Cerebellar cortex (tissue), 1 donor: ENCODE measurements at regions not wholly inside any gene's neighbourhood (a gene's known extent, or its start where the extent isn't known, plus 50 kb on each side); places are given as distances from the start of the nearest gene placed in this dataset.
A peak's percentile ranks its signal among the peaks of the same experiment; 100 is the strongest.

Experiments
- DNase-seq: peaks from one replicate; pipeline ENCODE4 v3.0.0-alpha.2; 2015; ENCODE audit warnings: low spot score

DNA sequence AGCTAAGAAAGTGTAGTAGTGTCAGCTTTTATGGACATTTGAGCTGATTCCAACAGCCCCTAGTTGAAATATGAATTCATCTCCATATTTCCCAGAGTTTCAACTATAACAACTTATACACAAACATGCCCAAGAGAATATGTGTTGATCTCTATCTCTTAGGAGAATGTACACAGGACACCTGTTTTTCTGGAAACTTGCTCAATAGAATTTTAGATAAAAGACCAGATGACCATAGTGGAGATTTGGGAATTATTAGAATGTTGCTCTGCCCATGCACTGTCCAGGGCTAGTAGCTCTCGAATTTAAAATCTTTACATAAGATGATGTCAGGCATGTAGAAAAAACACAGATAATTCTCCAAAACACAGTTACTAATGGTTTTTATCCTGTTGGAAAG is 162.3 kb upstream of the VRK2 start:
- DNase-seq: no peak

DNA sequence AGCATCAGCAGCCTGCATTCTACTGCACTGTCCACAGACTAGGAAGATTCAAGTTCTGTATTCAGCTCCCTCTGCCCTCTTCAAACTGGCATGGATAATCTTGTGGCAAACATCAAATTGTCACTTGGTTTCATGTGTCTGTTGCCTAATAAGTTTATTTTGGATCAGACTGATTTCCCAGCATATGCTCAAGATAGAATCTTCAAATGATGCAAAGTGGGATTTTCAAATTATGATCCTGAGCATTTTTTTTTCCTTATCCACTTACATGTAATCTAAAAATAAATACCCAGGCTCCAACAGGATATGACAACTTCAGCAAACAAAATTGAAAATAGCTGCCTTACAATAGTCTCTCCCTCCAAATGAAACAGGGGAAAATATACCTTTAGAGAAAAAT is 160.9 kb upstream of the VRK2 start:
- DNase-seq: no peak

DNA sequence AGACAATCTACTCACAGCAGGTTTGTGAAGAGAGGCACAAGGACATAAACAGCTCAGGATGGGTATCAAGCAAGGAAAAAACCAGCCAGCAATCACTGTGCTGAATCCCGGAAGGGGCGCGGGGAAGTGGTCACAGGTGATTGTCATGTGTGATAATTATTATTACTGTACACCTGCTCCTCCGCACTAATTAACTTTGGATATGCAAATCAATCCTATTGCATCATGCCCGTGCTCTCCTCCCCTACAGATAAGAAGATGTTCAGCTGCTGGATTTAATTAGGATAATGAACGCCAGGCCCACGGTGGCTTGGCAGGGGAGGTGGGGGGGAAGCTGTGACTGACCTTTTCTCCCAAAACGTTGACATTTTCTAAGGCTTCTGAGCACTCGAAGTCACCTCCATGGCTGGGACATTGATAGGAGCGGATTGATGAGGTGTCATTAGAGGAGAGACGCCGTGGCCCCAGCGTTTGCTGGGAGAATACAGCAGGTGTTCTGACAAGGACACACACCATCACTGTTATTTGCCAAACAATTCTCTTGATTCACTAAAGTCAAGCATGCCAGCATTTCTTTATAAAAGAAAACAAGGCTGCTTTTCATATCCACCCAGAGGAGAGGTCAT is 160.3 kb upstream of the VRK2 start:
- no peak for DNase-seq

DNA sequence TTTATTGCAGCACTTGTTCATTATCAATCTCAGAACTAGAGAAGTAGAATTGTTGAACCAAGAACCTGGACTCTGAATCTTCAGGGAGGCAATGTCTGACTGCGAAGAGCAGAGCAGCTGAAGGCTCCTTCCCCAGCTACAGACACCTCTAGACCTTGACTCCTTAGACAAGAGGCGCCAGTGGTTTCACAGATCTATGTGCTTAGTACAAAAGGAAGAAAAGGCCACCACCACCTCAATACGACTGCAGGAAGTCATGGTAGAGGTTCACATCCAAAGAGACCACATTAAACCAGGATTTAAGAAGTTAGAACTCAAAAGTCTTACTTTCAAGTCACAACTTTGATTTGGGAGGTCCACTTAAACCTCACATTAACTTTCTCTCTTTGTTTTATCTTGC is 158.1 kb upstream of the VRK2 start:
- no peak for DNase-seq

DNA sequence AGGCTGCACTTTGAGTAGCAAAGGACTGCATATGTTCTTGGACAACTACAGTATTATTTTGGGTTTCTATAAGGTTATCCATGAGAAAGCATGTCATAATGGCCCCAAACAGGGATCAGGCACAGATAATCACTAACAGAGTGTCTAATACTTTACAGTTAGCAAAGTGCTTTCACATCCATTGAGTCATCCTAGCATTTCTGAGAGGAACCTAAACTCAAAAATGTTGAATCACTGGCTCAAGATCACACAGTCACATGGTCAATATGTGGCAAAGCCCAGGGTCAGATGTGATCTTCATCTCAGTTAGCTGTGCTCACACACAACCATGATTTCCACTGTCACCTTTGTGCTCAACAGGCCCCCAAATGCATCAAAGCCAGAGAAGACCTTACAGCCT is 156.1 kb upstream of the VRK2 start:
- DNase-seq: no peak

DNA sequence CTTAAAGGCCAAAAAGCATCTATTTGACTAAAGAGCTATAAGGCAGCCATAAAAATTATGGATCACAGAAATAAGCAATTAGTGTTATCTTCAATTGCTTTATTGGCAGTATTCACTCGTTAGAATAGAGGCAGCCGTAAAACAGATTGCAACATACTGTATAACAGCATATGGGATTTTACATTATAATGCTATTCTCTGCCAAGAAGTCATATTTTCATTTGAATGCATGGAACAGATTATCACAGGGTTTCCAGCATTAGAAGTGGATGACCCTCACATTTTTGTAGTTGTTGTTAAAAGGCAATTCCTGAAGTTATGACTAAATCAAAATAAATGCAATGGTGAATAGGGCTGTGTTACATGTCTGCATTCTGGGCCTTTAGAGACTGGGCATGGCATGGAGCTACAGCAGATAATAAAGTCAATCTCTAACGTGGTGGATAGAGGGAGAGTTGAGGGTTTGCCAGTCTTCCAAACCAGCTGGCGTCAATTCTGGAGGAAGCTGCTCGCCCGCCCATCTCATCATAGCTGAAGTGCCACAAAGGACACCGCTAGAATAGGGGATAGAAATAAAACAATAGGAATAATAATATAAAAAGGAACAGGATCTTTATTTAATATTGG is 155.4 kb upstream of the VRK2 start:
- DNase-seq: no peak

DNA sequence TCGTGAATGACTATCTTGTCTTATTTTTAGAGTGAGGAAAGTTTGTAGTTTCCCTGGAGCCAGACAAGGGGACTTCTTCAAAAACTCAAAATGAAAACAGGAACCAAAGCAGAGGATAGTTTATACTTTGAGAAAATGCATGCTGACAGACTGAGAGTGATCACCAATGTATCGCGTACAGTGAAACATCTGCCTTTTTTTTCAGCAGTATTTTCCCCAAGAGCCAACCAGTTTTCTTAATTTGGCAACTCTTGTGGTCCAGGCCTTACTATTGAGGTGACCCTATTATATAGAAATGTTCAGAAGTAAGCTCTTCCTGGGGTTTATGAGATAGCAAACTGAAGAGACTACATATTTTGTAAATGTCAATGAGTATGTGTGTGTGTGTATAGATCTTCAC is 153.7 kb upstream of the VRK2 start:
- no peak for DNase-seq

DNA sequence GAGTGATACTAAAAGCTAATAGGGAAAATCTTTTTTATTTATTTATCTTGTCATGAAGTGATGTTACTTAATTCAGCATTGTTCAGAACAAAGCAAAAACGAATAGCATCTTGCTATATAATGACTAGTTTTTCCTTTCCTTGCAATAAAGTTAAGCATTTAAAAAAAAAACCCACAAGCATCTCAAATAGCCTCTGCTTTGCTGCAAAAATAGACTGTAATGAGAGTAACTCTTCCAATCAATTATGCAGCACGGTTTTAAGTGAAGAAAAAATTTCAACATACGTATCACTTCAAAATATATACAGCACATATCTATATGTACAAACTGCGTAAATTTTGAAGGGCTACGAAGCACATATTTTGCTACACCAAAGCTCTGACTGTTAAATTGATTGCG is 153.3 kb upstream of the VRK2 start:
- no peak for DNase-seq

DNA sequence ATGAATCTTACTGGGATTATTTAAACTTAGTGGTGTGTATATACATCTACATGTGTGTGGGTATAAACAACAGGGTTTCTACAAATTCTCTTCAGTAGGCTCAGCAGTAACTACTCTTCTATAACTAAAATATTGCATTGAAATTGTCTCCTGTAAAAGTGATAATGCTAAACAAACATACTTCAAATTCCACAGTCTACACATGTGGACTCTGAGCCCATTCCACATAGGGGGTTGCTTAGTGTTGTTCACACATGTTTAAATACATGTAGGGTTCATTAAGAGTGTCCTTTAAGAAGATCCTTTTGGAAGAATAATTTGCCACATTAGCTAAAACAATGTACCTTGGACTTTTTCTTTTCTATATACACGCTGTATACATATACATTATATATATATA is 152.8 kb upstream of the VRK2 start:
- no peak for DNase-seq

DNA sequence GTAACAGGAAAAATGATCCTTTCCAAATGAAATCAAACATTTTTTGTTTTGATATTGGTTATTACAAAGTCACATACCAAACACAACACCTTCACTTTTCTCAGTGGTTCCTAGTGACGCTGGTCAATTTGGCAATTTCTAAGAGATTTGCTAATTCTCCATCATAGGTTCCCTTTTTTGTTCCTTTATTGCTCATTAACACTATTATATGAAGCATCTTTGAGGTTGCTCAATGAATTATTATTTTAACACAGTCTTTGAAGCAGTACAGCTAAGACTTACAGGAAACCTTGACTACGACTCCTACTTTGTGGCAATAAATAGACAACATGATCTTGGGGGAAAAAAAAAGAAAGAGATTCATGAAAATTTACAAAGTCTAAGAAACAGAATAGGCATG is 152.2 kb upstream of the VRK2 start:
- no peak for DNase-seq

DNA sequence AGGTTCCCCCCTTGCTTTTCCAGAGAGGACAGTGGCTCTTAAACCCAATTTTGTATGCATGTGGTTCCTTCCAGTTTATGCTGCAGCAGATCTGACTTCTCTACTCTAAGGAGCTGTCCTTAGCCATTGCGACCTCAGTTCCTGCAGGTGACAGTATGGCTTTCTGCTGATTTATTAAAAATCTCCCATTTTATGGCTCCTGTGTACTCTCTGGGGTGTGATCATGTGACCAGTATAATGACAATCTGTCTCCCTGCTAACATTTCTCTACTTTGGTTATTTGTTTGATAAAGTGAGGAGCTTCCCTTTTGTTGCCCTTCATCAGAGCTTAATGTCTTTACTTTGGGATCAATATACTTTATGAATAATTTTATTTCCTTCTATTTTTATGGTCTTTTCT is 148.7 kb upstream of the VRK2 start:
- no peak for DNase-seq

DNA sequence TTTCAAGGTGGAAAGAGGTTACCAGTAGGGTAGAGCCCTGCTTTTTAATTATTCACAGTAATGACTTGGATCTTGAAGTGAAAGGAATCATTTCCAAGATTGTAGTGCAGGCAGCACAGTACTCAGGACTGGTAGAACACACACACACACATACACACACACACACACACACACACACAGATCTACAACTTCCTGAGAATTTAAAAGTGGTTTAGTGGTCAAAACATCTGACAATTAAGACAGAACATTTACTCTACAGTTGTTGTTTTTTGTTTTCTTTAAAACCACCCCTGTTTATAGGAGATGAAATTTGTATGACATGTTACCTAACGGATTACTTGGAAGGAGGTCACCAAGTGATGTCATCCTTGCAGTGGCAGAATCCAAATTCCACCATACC is 146.7 kb upstream of the VRK2 start:
- no peak for DNase-seq

DNA sequence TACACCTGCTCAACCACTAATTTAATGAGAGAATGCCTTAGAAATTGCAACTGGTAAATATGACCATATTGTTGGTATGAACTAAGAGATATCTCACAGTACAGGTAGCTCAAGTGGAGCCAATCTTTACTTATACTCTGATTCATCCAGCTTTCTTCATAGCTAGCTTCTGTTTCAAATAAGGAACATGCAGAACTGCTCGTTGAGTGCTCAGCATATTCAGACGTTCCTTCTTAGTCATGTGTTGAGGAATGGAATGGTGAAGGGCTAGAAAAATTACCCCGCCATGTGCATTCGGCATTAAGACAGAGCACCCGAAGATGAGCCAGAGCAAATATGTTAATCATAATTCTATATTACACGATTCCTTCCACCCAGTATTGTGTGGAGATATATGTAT is 144.0 kb upstream of the VRK2 start:
- DNase-seq: no peak

DNA sequence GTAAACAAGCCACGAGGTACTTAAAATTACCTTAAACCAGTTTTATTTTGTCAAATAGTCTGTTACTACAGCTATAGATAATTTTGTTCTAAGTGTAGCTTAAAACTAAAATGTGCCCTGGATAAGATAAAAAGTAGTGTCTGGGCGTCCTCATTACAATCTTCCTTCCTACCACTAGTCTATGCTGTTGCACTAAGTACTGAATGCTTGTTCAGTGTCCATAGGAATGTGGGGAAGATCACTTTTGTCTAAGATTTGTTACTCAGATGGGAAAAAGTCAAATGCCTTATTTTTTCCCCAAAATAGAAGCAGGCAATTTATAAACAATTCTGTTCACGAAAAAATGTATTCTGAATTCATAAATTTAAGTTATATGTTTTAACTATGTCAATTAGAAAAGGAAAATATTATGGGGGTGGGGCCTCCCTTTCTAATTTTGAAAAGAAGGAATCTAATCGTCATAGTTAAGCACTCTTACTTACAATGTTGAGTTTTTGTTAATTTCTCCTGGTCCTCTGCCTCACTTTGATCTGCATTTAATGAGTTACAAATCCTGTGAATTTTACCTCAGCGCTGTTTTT is 140.4 kb upstream of the VRK2 start:
- peak; percentile 28 for DNase-seq

DNA sequence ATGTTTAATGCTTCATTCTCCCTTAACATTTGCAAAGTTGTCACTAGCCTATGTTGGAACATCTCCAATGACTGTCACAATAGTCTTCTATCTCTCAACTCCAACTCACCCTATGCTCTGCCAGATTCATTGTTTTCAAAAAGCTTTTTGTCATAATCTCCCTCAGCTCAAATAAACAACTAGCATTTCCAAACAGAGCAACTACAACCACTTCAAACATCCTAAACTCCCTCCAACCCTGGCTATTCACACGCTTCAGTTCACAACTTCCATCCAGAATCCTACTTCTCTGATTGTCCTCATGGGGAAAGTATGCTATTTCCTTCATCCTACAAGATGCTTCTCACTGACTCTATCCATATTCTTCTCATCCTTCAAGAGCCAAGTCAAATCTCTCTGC is 139.2 kb upstream of the VRK2 start:
- DNase-seq: no peak

DNA sequence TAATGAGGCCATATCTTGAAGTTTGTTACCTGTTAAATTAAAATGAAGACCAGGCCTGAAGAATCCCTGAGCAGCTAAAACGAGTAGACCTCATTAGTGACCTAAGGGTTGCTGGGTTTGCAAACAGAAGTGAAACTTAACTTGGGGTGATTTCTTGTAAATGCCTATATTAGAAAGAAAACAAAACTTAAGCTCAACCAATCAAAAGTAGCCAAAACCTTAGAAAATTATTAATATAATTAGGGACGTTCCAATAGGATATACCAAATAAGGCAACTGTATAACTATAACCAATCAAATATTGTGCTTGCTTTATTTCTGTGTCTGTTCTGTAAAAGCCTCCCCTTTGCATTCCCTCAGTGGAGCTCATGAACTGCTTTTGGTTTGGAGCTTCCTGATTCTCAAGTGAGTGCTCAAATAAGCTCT is 137.9 kb upstream of the VRK2 start:
- DNase-seq: no peak

DNA sequence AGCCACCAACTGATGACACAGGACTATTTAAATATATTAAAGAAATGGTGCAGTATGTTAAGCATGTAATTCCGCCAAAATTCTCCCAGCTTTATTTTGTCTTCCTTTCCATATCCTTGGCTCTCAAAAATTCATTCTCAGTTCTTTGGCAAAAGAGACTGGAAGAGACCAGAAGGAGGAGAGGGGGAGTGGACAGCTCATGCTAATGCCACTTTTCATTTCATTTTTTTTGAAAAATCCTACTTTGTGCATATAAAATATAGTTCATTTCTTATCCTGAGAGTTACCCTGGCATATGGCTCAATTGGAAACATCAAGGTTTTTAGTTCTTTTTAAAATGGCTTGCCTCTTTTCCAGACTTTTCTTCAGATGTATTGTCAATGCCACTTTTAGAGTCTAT is 128.5 kb upstream of the VRK2 start:
- DNase-seq: no peak

DNA sequence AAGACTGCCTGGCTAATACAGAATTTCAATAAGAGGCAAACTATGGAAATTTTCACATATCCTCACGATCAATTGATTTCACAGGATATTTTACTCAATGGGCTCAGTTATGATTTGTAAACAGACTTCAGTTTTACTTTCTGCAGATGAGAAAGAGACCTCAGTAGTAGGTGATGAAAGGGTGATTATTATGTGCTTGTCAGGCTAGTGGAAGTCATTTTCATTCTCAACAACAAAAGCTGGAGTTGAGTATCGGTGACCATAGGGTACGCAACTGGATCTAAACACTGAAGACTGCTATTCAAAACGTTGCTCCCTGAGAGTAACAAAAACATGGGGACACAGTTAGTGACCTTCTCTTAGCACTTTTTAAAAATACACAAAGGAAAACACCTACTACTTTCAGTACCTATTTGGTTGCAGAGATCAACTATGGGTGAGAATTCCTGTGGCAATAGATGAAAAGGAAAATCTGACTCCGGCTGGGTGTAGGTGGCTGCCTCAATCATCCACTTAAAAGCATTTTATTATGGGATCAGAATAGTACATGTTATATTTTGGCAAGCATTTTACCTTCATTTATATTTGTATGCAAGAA is 126.2 kb upstream of the VRK2 start:
- no peak for DNase-seq

DNA sequence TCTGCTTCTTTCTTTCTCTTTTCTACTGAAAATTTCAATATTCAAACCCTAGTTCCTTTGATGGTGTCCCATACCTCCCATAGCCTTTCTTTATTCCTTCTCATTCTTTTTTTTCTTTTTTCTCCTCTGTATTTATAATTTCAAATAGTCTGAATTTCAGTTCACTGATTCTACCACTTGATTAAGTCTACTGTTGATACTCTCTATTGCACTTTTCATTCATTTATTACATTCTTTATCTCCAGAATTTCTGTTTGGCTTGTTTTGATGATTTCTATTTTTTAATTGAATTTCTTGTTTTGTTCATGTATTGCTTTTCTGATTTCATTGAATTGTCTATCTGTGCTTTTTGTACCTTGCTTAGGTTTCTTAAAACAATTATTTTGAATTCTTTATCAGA is 111.9 kb upstream of the VRK2 start:
- no peak for DNase-seq

DNA sequence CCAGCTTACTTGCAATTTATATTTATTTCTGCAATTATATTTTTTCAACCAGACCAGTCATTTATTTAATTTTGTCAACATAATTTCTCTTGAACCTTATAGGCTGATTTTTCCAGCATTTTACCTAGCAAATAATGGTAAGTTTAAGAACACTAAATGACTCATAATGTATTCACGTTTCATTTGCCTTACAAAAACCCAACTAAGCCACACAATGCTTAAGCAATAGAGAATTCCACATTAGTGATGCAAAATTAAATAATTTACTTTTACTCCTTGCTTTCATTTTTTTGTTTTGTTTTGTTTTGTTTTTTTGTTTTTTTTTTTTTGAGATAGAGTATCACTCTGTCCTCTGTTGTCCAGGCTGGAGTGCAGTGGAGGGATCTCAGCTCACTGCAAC is 110.4 kb upstream of the VRK2 start:
- DNase-seq: no peak

DNA sequence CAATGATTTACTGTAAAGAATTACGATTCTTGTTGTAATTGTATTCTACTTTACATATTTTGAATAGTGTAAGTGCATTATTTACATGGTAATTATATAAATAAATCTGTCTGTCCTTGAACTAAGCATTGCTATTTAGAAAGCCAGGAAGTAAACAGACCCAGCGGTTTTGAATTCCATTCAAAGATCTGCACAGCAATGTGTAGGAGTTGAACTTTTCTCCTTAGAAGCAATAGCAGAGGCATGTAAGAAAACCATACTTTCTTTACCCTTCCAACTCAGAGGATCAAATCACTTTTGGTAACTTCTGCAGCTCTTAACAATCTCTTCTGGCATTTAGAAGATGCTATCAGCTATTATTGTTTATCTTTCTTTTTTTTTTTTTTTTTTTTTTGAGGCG is 109.2 kb upstream of the VRK2 start:
- DNase-seq: no peak

DNA sequence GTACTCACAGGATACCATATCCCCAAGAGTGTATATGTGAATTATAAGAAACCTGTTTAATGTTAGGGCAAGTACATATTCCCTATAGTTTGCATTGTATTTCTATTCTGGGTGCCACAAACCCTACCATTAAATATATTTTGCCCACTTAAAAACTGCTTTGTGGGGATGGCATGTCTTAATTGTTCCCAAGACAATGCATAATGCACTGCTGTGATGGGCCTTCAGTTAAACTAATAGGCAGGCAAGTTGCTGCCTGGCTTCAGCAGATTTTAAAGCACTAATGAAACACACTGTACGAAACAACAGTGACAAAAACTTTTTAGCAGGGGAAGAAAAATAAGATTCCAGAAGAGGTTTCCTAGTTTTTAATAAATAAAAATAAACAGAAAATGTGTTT is 104.8 kb upstream of the VRK2 start:
- no peak for DNase-seq

DNA sequence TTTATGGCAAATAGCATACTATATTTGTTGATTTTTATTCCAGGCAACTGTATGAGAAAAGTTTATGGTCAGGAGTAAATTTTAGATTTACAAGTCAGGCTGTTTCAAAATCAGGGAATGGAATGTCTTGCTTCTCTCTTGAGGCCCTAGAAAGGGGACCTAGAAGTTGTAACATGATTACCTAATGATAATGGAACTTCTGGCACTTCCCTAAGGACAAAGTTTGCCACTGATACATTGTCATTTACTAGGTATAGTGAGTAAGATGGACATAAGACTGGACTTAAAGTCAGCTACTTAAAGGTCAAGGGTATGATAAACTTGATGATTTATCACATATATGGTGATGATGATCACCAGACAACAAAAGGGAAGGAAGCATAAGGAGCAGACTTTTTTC is 103.3 kb upstream of the VRK2 start:
- no peak for DNase-seq

DNA sequence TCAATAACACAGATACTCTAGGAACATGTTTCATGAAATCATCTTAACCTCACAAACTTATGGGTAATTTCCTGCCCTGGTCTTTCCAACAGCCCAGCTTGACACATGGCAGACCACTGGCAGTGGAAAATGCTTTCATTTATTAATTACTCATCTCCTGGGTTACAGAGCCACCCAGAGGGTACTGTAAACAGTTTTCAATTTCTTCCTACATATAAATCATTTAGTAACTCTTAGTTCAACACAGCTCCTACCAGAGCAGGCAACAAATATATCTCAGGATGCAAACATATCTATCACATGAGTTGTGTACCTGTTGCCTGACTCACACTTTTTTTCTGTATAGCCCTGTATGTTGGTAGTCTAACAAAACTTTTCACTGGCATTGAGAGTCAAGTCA is 99.2 kb upstream of the VRK2 start:
- no peak for DNase-seq
